NCI-H128 (cell line): ENCODE measurements at regions not wholly inside any gene's neighbourhood (a gene's known extent, or its start where the extent isn't known, plus 50 kb on each side); places are given as distances from the start of the nearest gene placed in this dataset.
"Not testable (repeated sequence)": the region's sequence is repeated elsewhere in the genome, so short reads cannot be mapped to it uniquely, and the experiment has no call there.

ENCODE experiments used
- DNase-seq: peaks from one replicate; lab custom pipeline; 2025; ENCODE audit not compliant: unreplicated experiment; lab: John Stamatoyannopoulos, UW

- no peak for DNase-seq
These were observed 121.7 kb upstream of the DUSP10 start for GRCh38 chr1:221863635-221864034.

GRCh38 chr1:221862971-221863370 is 121.1 kb upstream of the DUSP10 start:
- DNase-seq: no peak

GRCh38 chr1:221858818-221859611 is 117.1 kb upstream of the DUSP10 start:
- DNase-seq: no peak

- not testable (repeated sequence) for DNase-seq
These were observed 115.2 kb upstream of the DUSP10 start for GRCh38 chr1:221857094-221857444.

- no peak for DNase-seq
These were observed 114.6 kb upstream of the DUSP10 start for GRCh38 chr1:221856228-221857093.

- DNase-seq: no peak
These were observed 113.3 kb upstream of the DUSP10 start for GRCh38 chr1:221855156-221855555.

- no peak for DNase-seq
These were observed 109.4 kb upstream of the DUSP10 start for GRCh38 chr1:221851336-221851735.

- no peak for DNase-seq
These were observed 108.7 kb upstream of the DUSP10 start for GRCh38 chr1:221850470-221851187.

- DNase-seq: no peak
These were observed 108.0 kb upstream of the DUSP10 start for GRCh38 chr1:221849897-221850296.

- DNase-seq: no peak
These were observed 107.2 kb upstream of the DUSP10 start for GRCh38 chr1:221849110-221849509.

- no peak for DNase-seq
These were observed 105.8 kb upstream of the DUSP10 start for GRCh38 chr1:221847676-221848075.

- no peak for DNase-seq
These were observed 103.9 kb upstream of the DUSP10 start for GRCh38 chr1:221845650-221846371.

GRCh38 chr1:221841983-221842335 is 100.1 kb upstream of the DUSP10 start:
- no peak for DNase-seq

- no peak for DNase-seq
These were observed 99.5 kb upstream of the DUSP10 start for GRCh38 chr1:221841251-221841982.

GRCh38 chr1:221840511-221841243 is 98.8 kb upstream of the DUSP10 start:
- no peak for DNase-seq

- no peak for DNase-seq
These were observed 98.0 kb upstream of the DUSP10 start for GRCh38 chr1:221839782-221840395.

- no peak for DNase-seq
These were observed 97.4 kb upstream of the DUSP10 start for GRCh38 chr1:221839321-221839720.

- DNase-seq: no peak
These were observed 96.0 kb upstream of the DUSP10 start for GRCh38 chr1:221837896-221838295.
